GM12892 (cell line): ENCODE measurements at regions not wholly inside any gene's neighbourhood (a gene's known extent, or its start where the extent isn't known, plus 50 kb on each side); places are given as distances from the start of the nearest gene placed in this dataset.

Source experiments
- POLR2A ChIP-seq: IDR thresholded peaks from 2 replicates; pipeline ENCODE4 v1.6.1; 2011; ENCODE audit warnings: low read depth, low read length, control low read depth
- POLR2AphosphoS5 ChIP-seq: IDR thresholded peaks from 2 replicates; pipeline ENCODE4 v1.6.1; 2011; ENCODE audit warnings: low read depth, low read length, control low read depth
- TAF1 ChIP-seq: IDR thresholded peaks from 2 replicates; pipeline ENCODE4 v1.6.1; 2011; ENCODE audit warnings: low read depth, mild to moderate bottlenecking, control low read depth, low read length, borderline replicate concordance

DNA sequence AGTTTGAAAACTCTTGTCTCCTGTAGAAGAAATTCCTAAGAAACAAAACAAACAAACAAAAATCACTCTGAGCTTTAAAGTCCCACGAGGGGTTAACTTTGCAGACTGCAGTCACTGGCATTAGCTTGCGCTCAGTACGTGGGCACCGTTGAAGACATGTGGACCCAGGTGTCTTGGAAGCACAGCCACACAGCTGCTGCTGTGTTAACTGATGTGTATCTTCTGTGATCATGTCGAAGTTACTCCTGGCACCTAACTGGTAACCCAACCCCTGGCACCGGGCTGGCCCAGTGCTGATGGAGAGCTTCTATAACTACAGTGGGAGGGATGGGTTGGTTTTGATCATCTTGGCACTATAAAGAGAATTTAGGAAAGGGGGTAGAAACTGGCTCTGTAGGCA, 51.6 kb upstream of the FHL2 start:
- TF ChIP-seq POLR2AphosphoS5: no peak
- TF ChIP-seq POLR2A: no peak
- TF ChIP-seq TAF1: no peak
